Ishikawa (cell line): ENCODE measurements at regions not wholly inside any gene's neighbourhood (a gene's known extent, or its start where the extent isn't known, plus 50 kb on each side); places are given as distances from the start of the nearest gene placed in this dataset.

Experiments
- CEBPB ChIP-seq: IDR thresholded peaks from 2 replicates; pipeline ENCODE4 v1.6.1; 2012
- CREB1 ChIP-seq: IDR thresholded peaks from 2 replicates; pipeline ENCODE4 v1.6.1; 2012; ENCODE audit warnings: low read depth
- EP300 ChIP-seq: IDR thresholded peaks from 2 replicates; pipeline ENCODE4 v1.6.1; 2012; ENCODE audit warnings: borderline replicate concordance
- RAD21 ChIP-seq: IDR thresholded peaks from 2 replicates; pipeline ENCODE4 v1.6.1; 2012; ENCODE audit warnings: low read depth
- REST ChIP-seq: IDR thresholded peaks from 2 replicates; pipeline ENCODE4 v1.6.1; 2012; ENCODE audit warnings: low read depth, mild to moderate bottlenecking
- TAF1 ChIP-seq: IDR thresholded peaks from 2 replicates; pipeline ENCODE4 v1.6.1; 2012; ENCODE audit warnings: low read depth, mild to moderate bottlenecking
- TCF12 ChIP-seq: IDR thresholded peaks from 2 replicates; pipeline ENCODE4 v1.6.1; 2012; ENCODE audit warnings: low read depth
- TEAD4 ChIP-seq: IDR thresholded peaks from 2 replicates; pipeline ENCODE4 v1.6.1; 2012
- YY1 ChIP-seq: IDR thresholded peaks from 2 replicates; pipeline ENCODE4 v1.6.1; 2012; ENCODE audit warnings: low read depth
- ZBTB7A ChIP-seq: IDR thresholded peaks from 2 replicates; pipeline ENCODE4 v1.6.1; 2012; ENCODE audit warnings: low read depth
- TF ChIP-seq, protein P1 (sequence below): IDR thresholded peaks from 2 replicates; pipeline ENCODE4 v1.6.1; 2012

GRCh38 chr11:26131406-26131805 lies 200.5 kb upstream of the ANO3 start:
- no peak for TF ChIP-seq RAD21
- TF ChIP-seq TAF1 = no peak
- TF ChIP-seq TCF12 = no peak
- no peak for TF ChIP-seq EP300
- TF ChIP-seq CEBPB = no peak
- TF ChIP-seq CREB1 = no peak
- TF ChIP-seq YY1 = no peak
- TF ChIP-seq REST = no peak
- TF ChIP-seq ZBTB7A = no peak
- no peak for TF ChIP-seq TEAD4
- TF ChIP-seq, protein P1, sequence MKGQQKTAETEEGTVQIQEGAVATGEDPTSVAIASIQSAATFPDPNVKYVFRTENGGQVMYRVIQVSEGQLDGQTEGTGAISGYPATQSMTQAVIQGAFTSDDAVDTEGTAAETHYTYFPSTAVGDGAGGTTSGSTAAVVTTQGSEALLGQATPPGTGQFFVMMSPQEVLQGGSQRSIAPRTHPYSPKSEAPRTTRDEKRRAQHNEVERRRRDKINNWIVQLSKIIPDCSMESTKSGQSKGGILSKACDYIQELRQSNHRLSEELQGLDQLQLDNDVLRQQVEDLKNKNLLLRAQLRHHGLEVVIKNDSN = no peak
